BJ (cell line): ENCODE measurements at regions not wholly inside any gene's neighbourhood (a gene's known extent, or its start where the extent isn't known, plus 50 kb on each side); places are given as distances from the start of the nearest gene placed in this dataset.

ENCODE experiments used
- CTCF ChIA-PET: fragments of 350-600 bp; formaldehyde crosslinking; extraction: SDS; loops from one replicate; lab custom pipeline; 2021; ENCODE audit warnings: antibody characterized with exemption, inconsistent platforms; lab: Yijun Ruan, JAX
- POLR2A ChIA-PET: fragments of 300-600 bp; sonication (Branson Sonifier 250); formaldehyde crosslinking; extraction: SDS; loops from one replicate; lab custom pipeline; 2021; ENCODE audit warnings: antibody characterized with exemption; lab: Charles Lee
- DNase-seq: peaks from one replicate; pipeline ENCODE4 v3.0.0-alpha.2; 2011; ENCODE audit warnings: low read depth
- H3K27me3 ChIP-seq: 2 replicates; pipeline ENCODE4 v1.6.0; 2011; ENCODE audit warnings: low read length; ENCODE audit not compliant: control insufficient read depth, insufficient read depth
- H3K36me3 ChIP-seq: 2 replicates; pipeline ENCODE4 v1.5.1; 2011; ENCODE audit warnings: low read length; ENCODE audit not compliant: control insufficient read depth, insufficient read depth
- H3K4me3 ChIP-seq: 2 replicates; pipeline ENCODE4 v1.5.1; 2011; ENCODE audit warnings: low read depth, mild to moderate bottlenecking, control low read depth, low read length
- TF ChIP-seq, protein P1 (sequence below): IDR thresholded peaks from 2 replicates; pipeline ENCODE4 v1.5.1; 2011; ENCODE audit warnings: low read depth, mild to moderate bottlenecking, control low read depth, inconsistent platforms, low read length, moderate library complexity; ENCODE audit not compliant: insufficient read depth

DNA sequence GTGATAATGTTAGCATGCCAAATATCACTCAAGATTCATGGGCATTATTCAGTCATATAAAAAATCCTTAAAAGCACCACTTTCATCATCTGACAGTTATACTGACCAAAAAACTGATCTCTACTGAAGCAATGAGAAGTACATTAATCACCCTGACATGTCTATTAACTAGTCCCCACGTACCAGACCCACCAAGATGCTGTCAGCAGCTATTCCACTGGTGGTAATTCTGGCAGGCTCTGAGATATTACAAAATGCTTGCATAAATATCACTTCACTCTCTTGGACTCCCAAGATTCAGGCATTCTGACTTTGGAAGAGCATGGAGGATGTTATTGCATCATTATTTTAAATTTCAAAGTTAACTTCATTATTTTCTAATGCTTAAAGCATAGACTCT lies 717.0 kb downstream of the DNAH5 start:
- CTCF ChIA-PET: no interaction called here
- no peak overlapping the region for H3K4me3 ChIP-seq

DNA sequence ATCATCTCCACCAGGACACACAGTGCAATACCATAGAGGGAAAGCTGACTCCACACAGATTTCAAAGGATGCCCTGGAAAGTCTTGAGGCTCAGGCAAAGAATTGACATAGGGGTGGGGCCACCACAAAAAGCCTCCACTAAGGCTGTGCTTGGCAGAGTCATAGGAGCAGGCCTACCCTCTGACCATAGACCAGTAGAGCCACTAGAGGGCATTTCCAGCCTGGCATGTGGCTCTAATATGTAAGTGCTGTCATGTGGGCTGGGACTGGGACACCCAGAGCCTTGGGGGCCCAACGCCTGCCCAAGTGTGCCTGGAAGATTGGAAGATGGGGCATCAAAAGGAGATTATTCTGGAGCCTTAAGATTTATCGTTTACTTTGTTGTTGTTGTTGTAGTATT lies 726.0 kb downstream of the DNAH5 start:
- POLR2A ChIA-PET: no interaction called here
- TF ChIP-seq, protein P1, sequence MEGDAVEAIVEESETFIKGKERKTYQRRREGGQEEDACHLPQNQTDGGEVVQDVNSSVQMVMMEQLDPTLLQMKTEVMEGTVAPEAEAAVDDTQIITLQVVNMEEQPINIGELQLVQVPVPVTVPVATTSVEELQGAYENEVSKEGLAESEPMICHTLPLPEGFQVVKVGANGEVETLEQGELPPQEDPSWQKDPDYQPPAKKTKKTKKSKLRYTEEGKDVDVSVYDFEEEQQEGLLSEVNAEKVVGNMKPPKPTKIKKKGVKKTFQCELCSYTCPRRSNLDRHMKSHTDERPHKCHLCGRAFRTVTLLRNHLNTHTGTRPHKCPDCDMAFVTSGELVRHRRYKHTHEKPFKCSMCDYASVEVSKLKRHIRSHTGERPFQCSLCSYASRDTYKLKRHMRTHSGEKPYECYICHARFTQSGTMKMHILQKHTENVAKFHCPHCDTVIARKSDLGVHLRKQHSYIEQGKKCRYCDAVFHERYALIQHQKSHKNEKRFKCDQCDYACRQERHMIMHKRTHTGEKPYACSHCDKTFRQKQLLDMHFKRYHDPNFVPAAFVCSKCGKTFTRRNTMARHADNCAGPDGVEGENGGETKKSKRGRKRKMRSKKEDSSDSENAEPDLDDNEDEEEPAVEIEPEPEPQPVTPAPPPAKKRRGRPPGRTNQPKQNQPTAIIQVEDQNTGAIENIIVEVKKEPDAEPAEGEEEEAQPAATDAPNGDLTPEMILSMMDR: no peak
- Histone ChIP-seq H3K4me3 (no peak overlapping the region), H3K36me3 (no peaks in the 10 kb centered on the region), H3K27me3 (no peaks in the 10 kb centered on the region)
- no peak for DNase-seq
- CTCF ChIA-PET: no interaction called here

More for the DNA sequence above, 717.0 kb downstream of the DNAH5 start:
- POLR2A ChIA-PET: no interaction called here
- Histone ChIP-seq H3K27me3 (no peaks in the 10 kb centered on the region), H3K36me3 (no peaks in the 10 kb centered on the region)
- no peak for DNase-seq
- TF ChIP-seq, protein P1: no peak

DNA sequence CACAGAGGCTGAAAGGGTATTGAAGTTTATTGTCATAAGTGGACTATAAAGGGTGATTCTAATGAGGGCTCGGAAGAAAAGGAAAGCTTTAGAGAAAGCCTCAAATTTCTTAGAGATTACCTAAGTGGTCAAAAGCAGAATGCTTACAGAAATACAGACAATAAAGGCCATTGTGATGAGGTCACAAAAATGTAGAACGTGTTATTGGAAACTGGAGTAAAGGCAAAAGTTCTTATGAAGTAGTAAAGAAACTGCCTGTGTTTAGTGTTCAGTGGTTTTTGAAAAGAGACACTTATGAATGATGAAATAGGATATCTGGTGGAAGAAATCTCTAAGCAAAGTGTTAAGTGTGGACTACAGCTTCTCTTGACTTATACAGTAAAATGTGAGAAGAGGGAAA lies 726.9 kb downstream of the DNAH5 start:
- DNase-seq: no peak
- Histone ChIP-seq H3K4me3 (no peak overlapping the region), H3K36me3 (no peaks in the 10 kb centered on the region), H3K27me3 (no peaks in the 10 kb centered on the region)
- TF ChIP-seq, protein P1: no peak
- POLR2A ChIA-PET: no interaction called here
- CTCF ChIA-PET: no interaction called here

DNA sequence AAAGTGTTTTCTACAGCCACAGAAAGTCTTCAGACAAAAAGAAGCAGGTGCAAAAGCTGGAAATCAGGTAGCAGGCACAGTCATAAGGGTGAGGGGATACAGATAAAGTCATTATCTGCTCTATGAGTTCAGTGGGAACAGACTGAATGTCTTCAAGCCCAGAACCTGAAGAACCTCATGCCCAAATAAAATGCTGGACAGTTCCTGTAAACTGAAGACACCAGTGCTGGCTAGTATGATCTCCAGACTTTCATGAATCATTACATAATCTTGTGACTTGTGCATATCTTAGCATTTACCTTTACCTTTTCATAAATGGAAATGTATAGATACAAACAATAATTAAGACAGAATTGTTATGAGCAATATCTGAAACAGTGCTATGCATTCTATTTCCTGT lies 728.7 kb downstream of the DNAH5 start:
- no peak overlapping the region for H3K4me3 ChIP-seq
- ChIA-PET CTCF (no interaction called here), POLR2A (no interaction called here)
- H3K36me3 ChIP-seq: no peaks in the 10 kb centered on the region
- TF ChIP-seq, protein P1: no peak
- H3K27me3 ChIP-seq: no peaks in the 10 kb centered on the region
- DNase-seq: no peak

DNA sequence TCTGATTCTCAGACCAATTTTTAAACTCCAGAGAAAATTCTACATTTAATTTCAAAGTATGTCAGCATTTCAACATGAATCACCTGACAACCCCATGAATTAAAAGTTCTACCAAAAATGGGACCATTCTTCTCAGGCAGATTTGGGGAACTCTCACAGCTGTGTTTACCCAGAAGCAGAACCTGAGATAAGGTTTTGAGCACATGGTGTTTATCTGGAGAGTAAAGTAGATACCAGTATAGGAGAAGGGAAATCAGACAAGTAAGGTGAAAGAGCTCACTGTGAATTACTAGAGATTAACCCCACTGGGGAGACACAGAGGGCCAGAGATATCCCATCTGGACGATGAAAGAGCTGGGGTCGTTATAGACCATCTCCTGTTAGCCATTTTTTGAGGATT lies 729.1 kb downstream of the DNAH5 start:
- DNase-seq: no peak
- Histone ChIP-seq H3K27me3 (no peaks in the 10 kb centered on the region), H3K4me3 (no peak overlapping the region), H3K36me3 (no peaks in the 10 kb centered on the region)
- ChIA-PET CTCF (no interaction called here), POLR2A (no interaction called here)
- TF ChIP-seq, protein P1: no peak
